MM.1S (cell line): ENCODE measurements at regions not wholly inside any gene's neighbourhood (a gene's known extent, or its start where the extent isn't known, plus 50 kb on each side); places are given as distances from the start of the nearest gene placed in this dataset.

ENCODE experiments used
- DNase-seq: peaks from one replicate; pipeline ENCODE4 v3.0.0-alpha.2; 2015
- H2AFZ ChIP-seq: fragments of 300-600 bp; sonication (generic); 2 replicates; pipeline ENCODE4 v1.6.0; 2016; ENCODE audit warnings: antibody characterized with exemption, low read length
- H3F3A ChIP-seq: fragments of 300-600 bp; sonication (generic); 2 replicates; pipeline ENCODE4 v1.6.1; 2016; ENCODE audit warnings: mild to moderate bottlenecking, antibody characterized with exemption, low read length, moderate library complexity, mixed read lengths; ENCODE audit not compliant: insufficient read depth
- H3K27ac ChIP-seq: fragments of 300-600 bp; sonication (generic); 2 replicates; pipeline ENCODE4 v1.5.1; 2016; ENCODE audit warnings: mild to moderate bottlenecking, low read length
- H3K27me3 ChIP-seq: fragments of 300-600 bp; sonication (generic); replicated peaks from 2 replicates; pipeline ENCODE4 v1.6.0; 2016; ENCODE audit warnings: low read length; ENCODE audit not compliant: insufficient read depth
- H3K36me3 ChIP-seq: fragments of 300-600 bp; sonication (generic); replicated peaks from 2 replicates; pipeline ENCODE4 v1.6.1; 2016; ENCODE audit warnings: mild to moderate bottlenecking, low read length, mixed read lengths; ENCODE audit not compliant: insufficient read depth
- H3K4me1 ChIP-seq: fragments of 300-600 bp; sonication (generic); 2 replicates; pipeline ENCODE4 v1.6.1; 2016; ENCODE audit warnings: low read length, mixed read lengths
- H3K4me2 ChIP-seq: fragments of 300-600 bp; sonication (generic); 2 replicates; pipeline ENCODE4 v1.6.0; 2016; ENCODE audit warnings: low read depth, low read length
- H3K4me3 ChIP-seq: fragments of 300-600 bp; sonication (generic); 2 replicates; pipeline ENCODE4 v1.5.1; 2016; ENCODE audit warnings: low read length, mixed read lengths
- H3K79me2 ChIP-seq: fragments of 300-600 bp; sonication (generic); 2 replicates; pipeline ENCODE4 v1.6.1; 2016; ENCODE audit warnings: mixed run types, low read length, mixed read lengths
- H3K9ac ChIP-seq: fragments of 300-600 bp; sonication (generic); 2 replicates; pipeline ENCODE4 v1.6.1; 2016; ENCODE audit warnings: low read length, mixed read lengths
- H3K9me2 ChIP-seq: fragments of 300-600 bp; sonication (generic); replicated peaks from 2 replicates; pipeline ENCODE4 v1.6.1; 2016; ENCODE audit warnings: mild to moderate bottlenecking, low read length, mixed read lengths; ENCODE audit not compliant: insufficient read depth
- H3K9me3 ChIP-seq: fragments of 300-600 bp; sonication (generic); replicated peaks from 2 replicates; pipeline ENCODE4 v1.6.1; 2016; ENCODE audit warnings: mild to moderate bottlenecking, low read length, mixed read lengths; ENCODE audit not compliant: insufficient read depth
- H4K20me1 ChIP-seq: fragments of 300-600 bp; sonication (generic); 2 replicates; pipeline ENCODE4 v1.6.1; 2016; ENCODE audit warnings: mild to moderate bottlenecking, low read length, moderate library complexity, mixed read lengths; ENCODE audit not compliant: insufficient read depth
- CTCF ChIP-seq: fragments of 300-600 bp; sonication (generic); IDR thresholded peaks from 2 replicates; pipeline ENCODE4 v1.5.1; 2016; ENCODE audit warnings: antibody characterized with exemption, low read length, mixed read lengths
- EZH2 ChIP-seq: fragments of 300-600 bp; sonication (generic); optimal IDR thresholded peaks from 2 replicates; pipeline ENCODE3; 2017; ENCODE audit warnings: low read depth, mild to moderate bottlenecking, antibody characterized with exemption, low read length, mixed read lengths
- EZH2phosphoT487 ChIP-seq: fragments of 300-600 bp; sonication (generic); IDR thresholded peaks from 2 replicates; pipeline ENCODE4 v1.6.1; 2018; ENCODE audit warnings: antibody characterized with exemption, low read length

DNA sequence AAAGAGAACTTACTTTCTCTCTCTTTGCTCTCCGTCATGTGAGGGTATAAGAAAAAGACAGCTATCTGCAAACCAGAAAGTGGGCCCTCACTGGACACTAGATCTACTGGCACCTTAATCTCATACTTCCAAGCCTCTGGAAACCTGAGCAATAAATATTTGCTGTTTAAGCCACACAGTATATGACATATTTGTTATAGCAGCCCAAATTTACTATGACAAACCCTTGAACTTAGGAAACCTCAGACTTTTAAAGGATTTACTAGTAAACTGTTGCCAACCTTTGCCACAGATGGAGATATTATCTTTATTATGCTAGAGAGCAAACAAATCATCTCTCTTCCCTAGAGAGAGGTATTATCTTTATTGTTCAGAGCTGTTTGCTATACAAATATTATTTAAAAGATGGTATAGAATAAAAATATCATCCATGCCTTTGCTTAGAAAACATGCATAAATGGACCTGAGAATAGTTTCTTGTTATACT, 1446.1 kb downstream of the SLITRK1 start:
- no peaks in the 10 kb centered on the region for H3K9me2 ChIP-seq
- no peak for TF ChIP-seq CTCF
- TF ChIP-seq EZH2, result no peak
- no peak for TF ChIP-seq EZH2phosphoT487
- no peak for DNase-seq
- no peak overlapping the region for H3K4me2 ChIP-seq
- no peak overlapping the region for H3K9ac ChIP-seq
- no peaks in the 10 kb centered on the region for H3K79me2 ChIP-seq
- H3K27ac ChIP-seq, result no peak overlapping the region
- H3K27me3 ChIP-seq, result no peaks in the 10 kb centered on the region
- H3K36me3 ChIP-seq, result no peaks in the 10 kb centered on the region
- H3K4me3 ChIP-seq, result no peak overlapping the region
- no peaks in the 10 kb centered on the region for H3K9me3 ChIP-seq
- no peaks in the 10 kb centered on the region for H4K20me1 ChIP-seq
- H3F3A ChIP-seq, result no peaks in the 10 kb centered on the region
- no peak overlapping the region for H2AFZ ChIP-seq
- no peaks in the 10 kb centered on the region for H3K4me1 ChIP-seq

- no peak overlapping the region for H2AFZ ChIP-seq
- H3K4me3 ChIP-seq, result no peak overlapping the region
- no peaks in the 10 kb centered on the region for H3K36me3 ChIP-seq
- no peaks in the 10 kb centered on the region for H3F3A ChIP-seq
- no peaks in the 10 kb centered on the region for H3K4me1 ChIP-seq
- H3K9ac ChIP-seq, result no peak overlapping the region
- no peak for DNase-seq
- H3K9me2 ChIP-seq, result no peaks in the 10 kb centered on the region
- no peaks in the 10 kb centered on the region for H3K9me3 ChIP-seq
- TF ChIP-seq EZH2phosphoT487, result no peak
- no peak for TF ChIP-seq CTCF
- no peak for TF ChIP-seq EZH2
- no peaks in the 10 kb centered on the region for H4K20me1 ChIP-seq
- H3K27me3 ChIP-seq, result no peaks in the 10 kb centered on the region
- no peak overlapping the region for H3K27ac ChIP-seq
- no peak overlapping the region for H3K4me2 ChIP-seq
- H3K79me2 ChIP-seq, result no peaks in the 10 kb centered on the region
These were observed 1449.3 kb downstream of the SLITRK1 start for GRCh38 chr13:82432949-82433348.

- no peaks in the 10 kb centered on the region for H3K9me2 ChIP-seq
- no peaks in the 10 kb centered on the region for H3K79me2 ChIP-seq
- no peak overlapping the region for H2AFZ ChIP-seq
- no peaks in the 10 kb centered on the region for H3F3A ChIP-seq
- no peaks in the 10 kb centered on the region for H4K20me1 ChIP-seq
- H3K4me1 ChIP-seq, result no peaks in the 10 kb centered on the region
- no peaks in the 10 kb centered on the region for H3K9me3 ChIP-seq
- no peak overlapping the region for H3K9ac ChIP-seq
- no peak overlapping the region for H3K4me3 ChIP-seq
- no peaks in the 10 kb centered on the region for H3K36me3 ChIP-seq
- no peak overlapping the region for H3K27ac ChIP-seq
- no peak for TF ChIP-seq CTCF
- no peak for TF ChIP-seq EZH2phosphoT487
- TF ChIP-seq EZH2, result no peak
- H3K4me2 ChIP-seq, result no peak overlapping the region
- H3K27me3 ChIP-seq, result no peaks in the 10 kb centered on the region
- DNase-seq, result no peak
These were observed 1469.5 kb downstream of the SLITRK1 start for GRCh38 chr13:82412749-82413148.
